Astrocyte (in vitro differentiated cells and primary cell): ENCODE measurements at regions not wholly inside any gene's neighbourhood (a gene's known extent, or its start where the extent isn't known, plus 50 kb on each side); places are given as distances from the start of the nearest gene placed in this dataset.
A peak's percentile ranks its signal among the peaks of the same experiment; 100 is the strongest.

ENCODE experiments used
- DNase-seq: peaks from one replicate; pipeline ENCODE4 v3.0.0-alpha.2; 2010; ENCODE audit warnings: low read depth
- FAIRE-seq: peaks from 2 replicates; lab custom pipeline; 2011; peaks lifted over from hg19 to GRCh38; lab: Jason Lieb, UNC
- H2AFZ ChIP-seq: 2 replicates; pipeline ENCODE4 v1.6.0; 2012; ENCODE audit warnings: low read depth, low read length, inconsistent platforms
- H3K27ac ChIP-seq: 2 replicates; pipeline ENCODE4 v1.5.1; 2011; ENCODE audit warnings: low read depth, low read length, inconsistent platforms
- H3K27me3 ChIP-seq: 2 replicates; pipeline ENCODE4 v1.6.0; 2011; ENCODE audit warnings: low read length, inconsistent platforms; ENCODE audit not compliant: insufficient read depth
- H3K36me3 ChIP-seq: 2 replicates; pipeline ENCODE4 v1.5.1; 2011; ENCODE audit warnings: low read length, inconsistent platforms; ENCODE audit not compliant: insufficient read depth
- H3K4me1 ChIP-seq: 2 replicates; pipeline ENCODE4 v1.5.1; 2011; ENCODE audit warnings: low read length, inconsistent platforms; ENCODE audit not compliant: insufficient read depth
- H3K4me2 ChIP-seq: 2 replicates; pipeline ENCODE4 v1.6.0; 2012; ENCODE audit warnings: low read length, inconsistent platforms
- H3K4me3 ChIP-seq: 2 replicates; pipeline ENCODE4 v1.5.1; 2011; ENCODE audit warnings: low read depth, mild to moderate bottlenecking, low read length, inconsistent platforms; ENCODE audit not compliant: insufficient read depth
- H3K79me2 ChIP-seq: 2 replicates; pipeline ENCODE4 v1.6.0; 2012; ENCODE audit warnings: mild to moderate bottlenecking, low read length, inconsistent platforms; ENCODE audit not compliant: insufficient read depth
- H3K9ac ChIP-seq: 2 replicates; pipeline ENCODE4 v1.6.0; 2012; ENCODE audit warnings: mild to moderate bottlenecking, low read length, inconsistent platforms
- H3K9me3 ChIP-seq: 2 replicates; pipeline ENCODE4 v1.5.1; 2012; ENCODE audit warnings: low read depth, mild to moderate bottlenecking, low read length, inconsistent platforms; ENCODE audit not compliant: insufficient read depth
- H4K20me1 ChIP-seq: 2 replicates; pipeline ENCODE4 v1.6.0; 2012; ENCODE audit warnings: low read length, inconsistent platforms; ENCODE audit not compliant: insufficient read depth
- H3K27ac Mint-ChIP-seq: one replicate; pipeline ENCODE4 v1.8.0; 2021; ENCODE audit warnings: mild to moderate bottlenecking, mixed read lengths; ENCODE audit not compliant: unreplicated experiment
- H3K27me3 Mint-ChIP-seq: one replicate; pipeline ENCODE4 v1.8.0; 2021; ENCODE audit warnings: low read depth, mixed read lengths; ENCODE audit not compliant: unreplicated experiment
- H3K36me3 Mint-ChIP-seq: one replicate; pipeline ENCODE4 v1.8.0; 2021; ENCODE audit warnings: low read depth, mixed read lengths; ENCODE audit not compliant: unreplicated experiment
- H3K4me1 Mint-ChIP-seq: one replicate; pipeline ENCODE4 v1.8.0; 2021; ENCODE audit warnings: low read depth, mixed read lengths; ENCODE audit not compliant: unreplicated experiment
- H3K4me3 Mint-ChIP-seq: one replicate; pipeline ENCODE4 v1.8.0; 2021; ENCODE audit warnings: mild to moderate bottlenecking, moderate library complexity, mixed read lengths; ENCODE audit not compliant: unreplicated experiment
- H3K9me3 Mint-ChIP-seq: one replicate; pipeline ENCODE4 v1.8.0; 2021; ENCODE audit warnings: mild to moderate bottlenecking, mixed read lengths; ENCODE audit not compliant: unreplicated experiment
- EZH2 ChIP-seq: IDR thresholded peaks from 2 replicates; pipeline ENCODE4 v1.6.1; 2012; ENCODE audit warnings: mild to moderate bottlenecking, low read length, inconsistent platforms; ENCODE audit not compliant: insufficient read depth
- TF ChIP-seq, protein P1 (sequence below): IDR thresholded peaks from 2 replicates; pipeline ENCODE4 v1.5.1; 2011; ENCODE audit warnings: low read depth, mild to moderate bottlenecking, inconsistent platforms, low read length, moderate library complexity; ENCODE audit not compliant: insufficient read depth

GRCh38 chr13:105936816-105937215 is 598.6 kb downstream of the EFNB2 start:
- Mint-ChIP-seq H3K27ac (peak overlapping the region; percentile 81), H3K27me3 (no peaks in the 10 kb centered on the region), H3K36me3 (no peaks in the 10 kb centered on the region), H3K9me3 (no peaks in the 10 kb centered on the region), H3K4me3 (no peak overlapping the region), H3K4me1 (peaks cover 11% of the 10 kb centered on the region)
- H3K9me3 ChIP-seq = no peaks in the 10 kb centered on the region
- no peak overlapping the region for H3K9ac ChIP-seq
- no peak overlapping the region for H3K4me2 ChIP-seq
- FAIRE-seq (no peak), DNase-seq (peak; percentile 21)
- no peaks in the 10 kb centered on the region for H3K27me3 ChIP-seq
- H3K4me3 ChIP-seq = no peak overlapping the region
- H3K27ac ChIP-seq = no peak overlapping the region
- H2AFZ ChIP-seq = no peak overlapping the region
- TF ChIP-seq EZH2 = no peak
- TF ChIP-seq, protein P1, sequence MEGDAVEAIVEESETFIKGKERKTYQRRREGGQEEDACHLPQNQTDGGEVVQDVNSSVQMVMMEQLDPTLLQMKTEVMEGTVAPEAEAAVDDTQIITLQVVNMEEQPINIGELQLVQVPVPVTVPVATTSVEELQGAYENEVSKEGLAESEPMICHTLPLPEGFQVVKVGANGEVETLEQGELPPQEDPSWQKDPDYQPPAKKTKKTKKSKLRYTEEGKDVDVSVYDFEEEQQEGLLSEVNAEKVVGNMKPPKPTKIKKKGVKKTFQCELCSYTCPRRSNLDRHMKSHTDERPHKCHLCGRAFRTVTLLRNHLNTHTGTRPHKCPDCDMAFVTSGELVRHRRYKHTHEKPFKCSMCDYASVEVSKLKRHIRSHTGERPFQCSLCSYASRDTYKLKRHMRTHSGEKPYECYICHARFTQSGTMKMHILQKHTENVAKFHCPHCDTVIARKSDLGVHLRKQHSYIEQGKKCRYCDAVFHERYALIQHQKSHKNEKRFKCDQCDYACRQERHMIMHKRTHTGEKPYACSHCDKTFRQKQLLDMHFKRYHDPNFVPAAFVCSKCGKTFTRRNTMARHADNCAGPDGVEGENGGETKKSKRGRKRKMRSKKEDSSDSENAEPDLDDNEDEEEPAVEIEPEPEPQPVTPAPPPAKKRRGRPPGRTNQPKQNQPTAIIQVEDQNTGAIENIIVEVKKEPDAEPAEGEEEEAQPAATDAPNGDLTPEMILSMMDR = no peak
- H3K36me3 ChIP-seq = no peaks in the 10 kb centered on the region
- H3K4me1 ChIP-seq = no peaks in the 10 kb centered on the region
- no peaks in the 10 kb centered on the region for H4K20me1 ChIP-seq
- H3K79me2 ChIP-seq = no peaks in the 10 kb centered on the region

DNA sequence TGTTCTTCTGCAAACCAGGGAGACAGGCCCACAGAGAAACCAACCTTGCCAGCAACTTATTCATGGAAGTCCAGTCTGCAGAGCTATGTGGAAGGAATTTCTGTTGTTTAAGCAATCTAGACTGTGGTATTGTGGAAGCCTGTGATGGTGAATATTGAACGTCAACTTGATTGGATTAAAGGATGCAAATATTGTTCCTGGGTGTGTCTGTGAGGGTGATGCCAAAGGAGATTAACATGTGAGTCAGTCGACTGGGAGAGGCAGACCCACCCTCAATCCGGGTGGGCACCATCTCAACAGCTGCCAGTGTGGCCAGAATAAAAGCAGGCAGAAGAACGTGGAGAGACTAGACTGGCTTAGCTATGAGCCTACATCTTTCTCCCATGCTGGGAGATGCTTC is 606.0 kb downstream of the EFNB2 start:
- H3K27me3 Mint-ChIP-seq = no peaks in the 10 kb centered on the region
- H3K4me1 Mint-ChIP-seq = peaks cover 5% of the 10 kb centered on the region
- H3K27ac Mint-ChIP-seq = no peak overlapping the region
- TF ChIP-seq EZH2 = no peak
- TF ChIP-seq, protein P1 = no peak
- no peaks in the 10 kb centered on the region for H3K9me3 Mint-ChIP-seq
- Histone ChIP-seq H3K9ac (no peak overlapping the region), H3K4me1 (no peaks in the 10 kb centered on the region), H3K27me3 (no peaks in the 10 kb centered on the region), H3K27ac (no peak overlapping the region), H3K4me2 (no peak overlapping the region), H3K9me3 (no peaks in the 10 kb centered on the region), H2AFZ (no peak overlapping the region), H3K79me2 (no peaks in the 10 kb centered on the region), H3K4me3 (no peak overlapping the region), H3K36me3 (no peaks in the 10 kb centered on the region), H4K20me1 (no peaks in the 10 kb centered on the region)
- no peak overlapping the region for H3K4me3 Mint-ChIP-seq
- DNase-seq = peak; percentile 54
- no peaks in the 10 kb centered on the region for H3K36me3 Mint-ChIP-seq
- no peak for FAIRE-seq

DNA sequence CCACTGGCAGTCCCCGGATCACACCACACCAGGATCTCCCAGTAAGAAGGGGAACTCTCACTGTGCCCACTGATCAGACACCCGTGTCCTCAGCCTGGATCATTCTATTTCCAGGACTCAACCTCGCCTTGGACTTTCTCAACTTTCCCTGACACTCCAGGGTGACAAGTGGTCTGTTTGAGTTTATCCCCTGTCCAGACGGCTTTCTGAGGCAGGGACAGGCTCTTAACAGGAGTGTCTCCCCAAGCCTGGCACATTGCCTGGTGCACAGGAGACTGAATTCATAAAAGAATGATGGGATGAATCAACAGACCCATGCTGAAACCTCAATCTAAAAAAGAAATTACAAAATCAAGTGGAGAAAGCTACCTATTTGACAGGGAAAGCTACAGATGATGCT is 606.6 kb downstream of the EFNB2 start:
- FAIRE-seq (no peak), DNase-seq (no peak)
- no peaks in the 10 kb centered on the region for H3K79me2 ChIP-seq
- H3K4me2 ChIP-seq = no peak overlapping the region
- H4K20me1 ChIP-seq = no peaks in the 10 kb centered on the region
- H3K27me3 Mint-ChIP-seq = no peaks in the 10 kb centered on the region
- no peaks in the 10 kb centered on the region for H3K27me3 ChIP-seq
- H3K27ac Mint-ChIP-seq = no peak overlapping the region
- H3K4me3 ChIP-seq = no peak overlapping the region
- TF ChIP-seq, protein P1 = no peak
- TF ChIP-seq EZH2 = no peak
- H3K9me3 Mint-ChIP-seq = no peaks in the 10 kb centered on the region
- H3K9me3 ChIP-seq = no peaks in the 10 kb centered on the region
- no peak overlapping the region for H3K27ac ChIP-seq
- H3K36me3 ChIP-seq = no peaks in the 10 kb centered on the region
- H3K36me3 Mint-ChIP-seq = no peaks in the 10 kb centered on the region
- H3K4me1 Mint-ChIP-seq = peaks cover 5% of the 10 kb centered on the region
- no peaks in the 10 kb centered on the region for H3K4me1 ChIP-seq
- H2AFZ ChIP-seq = no peak overlapping the region
- H3K4me3 Mint-ChIP-seq = no peak overlapping the region
- no peak overlapping the region for H3K9ac ChIP-seq
